Body of pancreas (tissue), 4 donors: ENCODE measurements at regions not wholly inside any gene's neighbourhood (a gene's known extent, or its start where the extent isn't known, plus 50 kb on each side); places are given as distances from the start of the nearest gene placed in this dataset.

Source experiments
- POLR2A ChIP-seq, 3 donors: fragments of 450-650 bp; IDR thresholded peaks; one replicate each; pipeline ENCODE4 v1.6.1; 2016; ENCODE audit warnings: antibody characterized with exemption in 3 of 3, mild to moderate bottlenecking in 2 of 3
- TF ChIP-seq, protein P1 (sequence below), 7 experiments: fragments of 450-650 bp in 4 of 7; fragments of 200-600 bp in 3 of 7; sonication (generic) in 3 of 7; IDR thresholded peaks; one replicate each; pipeline ENCODE4 v1.5.1; 2016 to 2019; ENCODE audit warnings: antibody characterized with exemption in 7 of 7

DNA sequence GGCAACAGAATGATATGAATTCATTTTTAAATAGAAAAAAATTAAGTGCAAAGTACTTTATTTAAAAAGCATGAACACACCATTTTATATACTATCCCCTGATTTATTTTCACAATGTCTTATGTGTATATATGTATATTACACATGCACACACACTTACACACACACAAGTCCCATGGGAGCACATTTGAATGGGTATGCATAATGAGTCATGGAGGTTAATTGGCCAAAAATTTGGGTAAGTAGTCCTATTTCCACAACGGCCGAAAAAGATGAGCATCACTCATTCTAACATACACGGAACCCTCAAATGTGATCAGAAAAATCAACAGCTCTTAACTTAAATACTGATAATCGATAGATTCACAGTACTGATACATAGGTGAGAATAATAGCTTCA, 97.4 kb upstream of the NABP1 start:
- no peak for TF ChIP-seq POLR2A (IDR thresholded peaks at IDR 0.05)
- TF ChIP-seq, protein P1, sequence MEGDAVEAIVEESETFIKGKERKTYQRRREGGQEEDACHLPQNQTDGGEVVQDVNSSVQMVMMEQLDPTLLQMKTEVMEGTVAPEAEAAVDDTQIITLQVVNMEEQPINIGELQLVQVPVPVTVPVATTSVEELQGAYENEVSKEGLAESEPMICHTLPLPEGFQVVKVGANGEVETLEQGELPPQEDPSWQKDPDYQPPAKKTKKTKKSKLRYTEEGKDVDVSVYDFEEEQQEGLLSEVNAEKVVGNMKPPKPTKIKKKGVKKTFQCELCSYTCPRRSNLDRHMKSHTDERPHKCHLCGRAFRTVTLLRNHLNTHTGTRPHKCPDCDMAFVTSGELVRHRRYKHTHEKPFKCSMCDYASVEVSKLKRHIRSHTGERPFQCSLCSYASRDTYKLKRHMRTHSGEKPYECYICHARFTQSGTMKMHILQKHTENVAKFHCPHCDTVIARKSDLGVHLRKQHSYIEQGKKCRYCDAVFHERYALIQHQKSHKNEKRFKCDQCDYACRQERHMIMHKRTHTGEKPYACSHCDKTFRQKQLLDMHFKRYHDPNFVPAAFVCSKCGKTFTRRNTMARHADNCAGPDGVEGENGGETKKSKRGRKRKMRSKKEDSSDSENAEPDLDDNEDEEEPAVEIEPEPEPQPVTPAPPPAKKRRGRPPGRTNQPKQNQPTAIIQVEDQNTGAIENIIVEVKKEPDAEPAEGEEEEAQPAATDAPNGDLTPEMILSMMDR (IDR thresholded peaks at IDR 0.05), result no peak
